GM23338 (cell line): ENCODE measurements at regions not wholly inside any gene's neighbourhood (a gene's known extent, or its start where the extent isn't known, plus 50 kb on each side); places are given as distances from the start of the nearest gene placed in this dataset.

Experiments
- ATAC-seq: fragments of 200-7000 bp; cut with Tn5 transposase; 3 replicates; pipeline ENCODE4 v1.9.1; 2020
- DNase-seq: peaks from one replicate; pipeline ENCODE4 v3.0.0-alpha.2; 2015; ENCODE audit warnings: low spot score
- H2AFZ ChIP-seq: fragments of 200-600 bp; sonication (generic); 2 replicates; pipeline ENCODE4 v1.8.0; 2016; ENCODE audit warnings: antibody characterized with exemption, mild to moderate bottlenecking, moderate library complexity
- H3F3A ChIP-seq: fragments of 200-600 bp; sonication (generic); replicated peaks from 2 replicates; pipeline ENCODE4 v1.8.0; 2017; ENCODE audit warnings: antibody characterized with exemption, mixed run types, low read depth
- H3K27ac ChIP-seq: fragments of 200-600 bp; sonication (generic); 2 replicates; pipeline ENCODE4 v1.6.1; 2016; ENCODE audit warnings: low read depth
- H3K27me3 ChIP-seq: fragments of 200-600 bp; sonication (generic); 2 replicates; pipeline ENCODE4 v1.8.0; 2016; ENCODE audit warnings: mild to moderate bottlenecking, mixed run types, moderate library complexity; ENCODE audit not compliant: insufficient read depth
- H3K36me3 ChIP-seq: fragments of 200-600 bp; sonication (generic); 2 replicates; pipeline ENCODE4 v1.8.0; 2016; ENCODE audit warnings: mild to moderate bottlenecking; ENCODE audit not compliant: insufficient read depth
- H3K4me1 ChIP-seq: fragments of 200-600 bp; sonication (generic); 2 replicates; pipeline ENCODE4 v1.8.0; 2016; ENCODE audit warnings: mild to moderate bottlenecking, moderate library complexity; ENCODE audit not compliant: insufficient read depth
- H3K4me2 ChIP-seq: fragments of 200-600 bp; sonication (generic); 2 replicates; pipeline ENCODE4 v1.7.1; 2017; ENCODE audit warnings: mixed run types
- H3K4me3 ChIP-seq: fragments of 200-600 bp; sonication (generic); 2 replicates; pipeline ENCODE4 v1.6.1; 2016; ENCODE audit warnings: mixed run types
- H3K79me2 ChIP-seq: fragments of 200-600 bp; sonication (generic); replicated peaks from 2 replicates; pipeline ENCODE4 v1.8.0; 2017; ENCODE audit warnings: mild to moderate bottlenecking; ENCODE audit not compliant: insufficient read depth
- H3K9me2 ChIP-seq: fragments of 200-600 bp; sonication (generic); 2 replicates; pipeline ENCODE4 v1.8.0; 2017; ENCODE audit not compliant: insufficient read depth
- H4K20me1 ChIP-seq: fragments of 200-600 bp; sonication (generic); replicated peaks from 2 replicates; pipeline ENCODE4 v1.8.0; 2017; ENCODE audit warnings: mild to moderate bottlenecking; ENCODE audit not compliant: insufficient read depth
- H3K27ac Mint-ChIP-seq: 2 replicates; pipeline ENCODE4 v1.8.0; 2020; ENCODE audit warnings: inconsistent platforms, mild to moderate bottlenecking, moderate library complexity, mixed read lengths
- H3K27me3 Mint-ChIP-seq: 3 replicates; pipeline ENCODE4 v1.8.0; 2022; ENCODE audit warnings: low read depth, mild to moderate bottlenecking, moderate library complexity, mixed read lengths, inconsistent platforms; ENCODE audit not compliant: insufficient read depth, poor library complexity
- H3K36me3 Mint-ChIP-seq: 3 replicates; pipeline ENCODE4 v1.8.0; 2021; ENCODE audit warnings: low read depth, mild to moderate bottlenecking, inconsistent platforms, moderate library complexity, mixed read lengths
- H3K4me1 Mint-ChIP-seq: 3 replicates; pipeline ENCODE4 v1.8.0; 2020; ENCODE audit warnings: mild to moderate bottlenecking, inconsistent platforms, mixed read lengths
- H3K4me3 Mint-ChIP-seq: 3 replicates; pipeline ENCODE4 v1.8.0; 2021; ENCODE audit warnings: moderate library complexity, mild to moderate bottlenecking, inconsistent platforms, mixed read lengths
- H3K9me3 Mint-ChIP-seq: 3 replicates; pipeline ENCODE4 v1.8.0; 2020; ENCODE audit warnings: moderate library complexity, mild to moderate bottlenecking, inconsistent platforms, mixed read lengths
- CREB1 ChIP-seq: fragments of 250-450 bp; sonication (Bioruptor Pico); IDR thresholded peaks from 2 replicates; pipeline ENCODE4 v1.5.0; 2020; ENCODE audit warnings: low read depth, mild to moderate bottlenecking, moderate library complexity
- EZH2phosphoT487 ChIP-seq: fragments of 200-600 bp; sonication (generic); IDR thresholded peaks from one replicate; pipeline ENCODE4 v1.8.1; 2018; ENCODE audit warnings: antibody characterized with exemption; ENCODE audit not compliant: unreplicated experiment
- JUNB ChIP-seq: IDR thresholded peaks from one replicate; pipeline ENCODE4 v1.6.1; 2016; ENCODE audit warnings: antibody characterized with exemption; ENCODE audit not compliant: unreplicated experiment
- ZNF114 ChIP-seq: fragments of 250-450 bp; sonication (Bioruptor Pico); IDR thresholded peaks from 2 replicates; pipeline ENCODE4 v1.5.0; 2020; ENCODE audit warnings: mild to moderate bottlenecking, moderate library complexity
- TF ChIP-seq, protein P1 (sequence below): fragments of 250-450 bp; sonication (Bioruptor Pico); IDR thresholded peaks from 2 replicates; pipeline ENCODE4 v1.5.0; 2020; ENCODE audit warnings: mild to moderate bottlenecking, moderate library complexity
- TF ChIP-seq, protein P2 (sequence below), 2 experiments: fragments of 200-600 bp in 1 of 2; sonication (generic) in 1 of 2; conservative IDR thresholded peaks; 2 replicates each; pipeline versions ENCODE4 v1.5.1 to v1.6.1; 2016 to 2017; ENCODE audit warnings: antibody characterized with exemption in 2 of 2, low read depth in 2 of 2, mild to moderate bottlenecking in 2 of 2, moderate library complexity in 1 of 2

GRCh38 chr4:176872461-176872860, 79.7 kb upstream of the VEGFC start:
- Mint-ChIP-seq H3K36me3 (no peaks in the 10 kb centered on the region), H3K27ac (no peak overlapping the region), H3K9me3 (peaks cover 4% of the 10 kb centered on the region; the same call in 2 of the 3 replicates), H3K4me1 (peaks cover 3% of the 10 kb centered on the region; the same call in 2 of the 3 replicates), H3K4me3 (no peak overlapping the region), H3K27me3 (peaks cover 2% of the 10 kb centered on the region)
- no peaks in the 10 kb centered on the region for H3K27me3 ChIP-seq
- no peaks in the 10 kb centered on the region for H3K4me1 ChIP-seq
- ATAC-seq: no peak
- no peak overlapping the region for H3K4me2 ChIP-seq
- H3K36me3 ChIP-seq: no peaks in the 10 kb centered on the region
- TF ChIP-seq CREB1 (CRISPR knock-in tag): no peak
- TF ChIP-seq, protein P1, sequence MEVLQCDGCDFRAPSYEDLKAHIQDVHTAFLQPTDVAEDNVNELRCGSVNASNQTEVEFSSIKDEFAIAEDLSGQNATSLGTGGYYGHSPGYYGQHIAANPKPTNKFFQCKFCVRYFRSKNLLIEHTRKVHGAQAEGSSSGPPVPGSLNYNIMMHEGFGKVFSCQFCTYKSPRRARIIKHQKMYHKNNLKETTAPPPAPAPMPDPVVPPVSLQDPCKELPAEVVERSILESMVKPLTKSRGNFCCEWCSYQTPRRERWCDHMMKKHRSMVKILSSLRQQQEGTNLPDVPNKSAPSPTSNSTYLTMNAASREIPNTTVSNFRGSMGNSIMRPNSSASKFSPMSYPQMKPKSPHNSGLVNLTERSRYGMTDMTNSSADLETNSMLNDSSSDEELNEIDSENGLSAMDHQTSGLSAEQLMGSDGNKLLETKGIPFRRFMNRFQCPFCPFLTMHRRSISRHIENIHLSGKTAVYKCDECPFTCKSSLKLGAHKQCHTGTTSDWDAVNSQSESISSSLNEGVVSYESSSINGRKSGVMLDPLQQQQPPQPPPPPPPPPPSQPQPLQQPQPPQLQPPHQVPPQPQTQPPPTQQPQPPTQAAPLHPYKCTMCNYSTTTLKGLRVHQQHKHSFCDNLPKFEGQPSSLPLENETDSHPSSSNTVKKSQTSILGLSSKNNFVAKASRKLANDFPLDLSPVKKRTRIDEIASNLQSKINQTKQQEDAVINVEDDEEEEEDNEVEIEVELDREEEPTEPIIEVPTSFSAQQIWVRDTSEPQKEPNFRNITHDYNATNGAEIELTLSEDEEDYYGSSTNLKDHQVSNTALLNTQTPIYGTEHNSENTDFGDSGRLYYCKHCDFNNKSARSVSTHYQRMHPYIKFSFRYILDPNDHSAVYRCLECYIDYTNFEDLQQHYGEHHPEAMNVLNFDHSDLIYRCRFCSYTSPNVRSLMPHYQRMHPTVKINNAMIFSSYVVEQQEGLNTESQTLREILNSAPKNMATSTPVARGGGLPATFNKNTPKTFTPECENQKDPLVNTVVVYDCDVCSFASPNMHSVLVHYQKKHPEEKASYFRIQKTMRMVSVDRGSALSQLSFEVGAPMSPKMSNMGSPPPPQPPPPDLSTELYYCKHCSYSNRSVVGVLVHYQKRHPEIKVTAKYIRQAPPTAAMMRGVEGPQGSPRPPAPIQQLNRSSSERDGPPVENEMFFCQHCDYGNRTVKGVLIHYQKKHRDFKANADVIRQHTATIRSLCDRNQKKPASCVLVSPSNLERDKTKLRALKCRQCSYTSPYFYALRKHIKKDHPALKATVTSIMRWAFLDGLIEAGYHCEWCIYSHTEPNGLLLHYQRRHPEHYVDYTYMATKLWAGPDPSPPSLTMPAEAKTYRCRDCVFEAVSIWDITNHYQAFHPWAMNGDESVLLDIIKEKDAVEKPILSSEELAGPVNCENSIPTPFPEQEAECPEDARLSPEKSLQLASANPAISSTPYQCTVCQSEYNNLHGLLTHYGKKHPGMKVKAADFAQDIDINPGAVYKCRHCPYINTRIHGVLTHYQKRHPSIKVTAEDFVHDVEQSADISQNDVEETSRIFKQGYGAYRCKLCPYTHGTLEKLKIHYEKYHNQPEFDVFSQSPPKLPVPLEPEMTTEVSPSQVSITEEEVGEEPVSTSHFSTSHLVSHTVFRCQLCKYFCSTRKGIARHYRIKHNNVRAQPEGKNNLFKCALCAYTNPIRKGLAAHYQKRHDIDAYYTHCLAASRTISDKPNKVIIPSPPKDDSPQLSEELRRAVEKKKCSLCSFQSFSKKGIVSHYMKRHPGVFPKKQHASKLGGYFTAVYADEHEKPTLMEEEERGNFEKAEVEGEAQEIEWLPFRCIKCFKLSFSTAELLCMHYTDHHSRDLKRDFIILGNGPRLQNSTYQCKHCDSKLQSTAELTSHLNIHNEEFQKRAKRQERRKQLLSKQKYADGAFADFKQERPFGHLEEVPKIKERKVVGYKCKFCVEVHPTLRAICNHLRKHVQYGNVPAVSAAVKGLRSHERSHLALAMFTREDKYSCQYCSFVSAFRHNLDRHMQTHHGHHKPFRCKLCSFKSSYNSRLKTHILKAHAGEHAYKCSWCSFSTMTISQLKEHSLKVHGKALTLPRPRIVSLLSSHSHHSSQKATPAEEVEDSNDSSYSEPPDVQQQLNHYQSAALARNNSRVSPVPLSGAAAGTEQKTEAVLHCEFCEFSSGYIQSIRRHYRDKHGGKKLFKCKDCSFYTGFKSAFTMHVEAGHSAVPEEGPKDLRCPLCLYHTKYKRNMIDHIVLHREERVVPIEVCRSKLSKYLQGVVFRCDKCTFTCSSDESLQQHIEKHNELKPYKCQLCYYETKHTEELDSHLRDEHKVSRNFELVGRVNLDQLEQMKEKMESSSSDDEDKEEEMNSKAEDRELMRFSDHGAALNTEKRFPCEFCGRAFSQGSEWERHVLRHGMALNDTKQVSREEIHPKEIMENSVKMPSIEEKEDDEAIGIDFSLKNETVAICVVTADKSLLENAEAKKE: no peak
- no peak for TF ChIP-seq JUNB
- no peak for TF ChIP-seq ZNF114 (CRISPR knock-in tag)
- TF ChIP-seq EZH2phosphoT487: no peak
- TF ChIP-seq, protein P2, sequence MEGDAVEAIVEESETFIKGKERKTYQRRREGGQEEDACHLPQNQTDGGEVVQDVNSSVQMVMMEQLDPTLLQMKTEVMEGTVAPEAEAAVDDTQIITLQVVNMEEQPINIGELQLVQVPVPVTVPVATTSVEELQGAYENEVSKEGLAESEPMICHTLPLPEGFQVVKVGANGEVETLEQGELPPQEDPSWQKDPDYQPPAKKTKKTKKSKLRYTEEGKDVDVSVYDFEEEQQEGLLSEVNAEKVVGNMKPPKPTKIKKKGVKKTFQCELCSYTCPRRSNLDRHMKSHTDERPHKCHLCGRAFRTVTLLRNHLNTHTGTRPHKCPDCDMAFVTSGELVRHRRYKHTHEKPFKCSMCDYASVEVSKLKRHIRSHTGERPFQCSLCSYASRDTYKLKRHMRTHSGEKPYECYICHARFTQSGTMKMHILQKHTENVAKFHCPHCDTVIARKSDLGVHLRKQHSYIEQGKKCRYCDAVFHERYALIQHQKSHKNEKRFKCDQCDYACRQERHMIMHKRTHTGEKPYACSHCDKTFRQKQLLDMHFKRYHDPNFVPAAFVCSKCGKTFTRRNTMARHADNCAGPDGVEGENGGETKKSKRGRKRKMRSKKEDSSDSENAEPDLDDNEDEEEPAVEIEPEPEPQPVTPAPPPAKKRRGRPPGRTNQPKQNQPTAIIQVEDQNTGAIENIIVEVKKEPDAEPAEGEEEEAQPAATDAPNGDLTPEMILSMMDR (conservative IDR thresholded peaks at IDR 0.05; ENCODE audit: low read depth in 2 of 2): no peak
- H3K27ac ChIP-seq: no peak overlapping the region
- H3K79me2 ChIP-seq: no peaks in the 10 kb centered on the region
- no peaks in the 10 kb centered on the region for H4K20me1 ChIP-seq
- H3F3A ChIP-seq: no peaks in the 10 kb centered on the region
- H2AFZ ChIP-seq: no peak overlapping the region
- H3K4me3 ChIP-seq: no peak overlapping the region
- no peak for DNase-seq
- H3K9me2 ChIP-seq: no peaks in the 10 kb centered on the region; the same call in 1 of the 2 replicates
